CD14-positive monocyte (primary cell): ENCODE measurements at regions not wholly inside any gene's neighbourhood (a gene's known extent, or its start where the extent isn't known, plus 50 kb on each side); places are given as distances from the start of the nearest gene placed in this dataset.

ENCODE experiments used
- DNase-seq, 3 donors: peaks; one replicate each; pipeline ENCODE4 v3.0.0-alpha.2; 2011 to 2022
- H2AFZ ChIP-seq: 2 replicates; pipeline ENCODE4 v1.6.0; 2012; ENCODE audit warnings: mild to moderate bottlenecking, low read depth, low read length, inconsistent platforms; ENCODE audit not compliant: insufficient read depth, poor library complexity, severe bottlenecking
- H3K27ac ChIP-seq, 2 donors: 1 replicate in 1 of 2; 2 replicates in 1 of 2; pipeline ENCODE4 v1.5.1; 2012 to 2013; ENCODE audit warnings: low read length in 2 of 2, control low read depth in 1 of 2, inconsistent platforms in 1 of 2, low read depth in 1 of 2, mild to moderate bottlenecking in 1 of 2
- H3K27me3 ChIP-seq, 2 donors: one replicate each; pipeline versions ENCODE4 v1.6.0 to v1.6.1; 2011 to 2013; ENCODE audit warnings: low read length in 2 of 2; ENCODE audit not compliant: control insufficient read depth in 2 of 2, insufficient read depth in 2 of 2
- H3K36me3 ChIP-seq, 2 donors: replicated peaks in 1 of 2; 1 replicate in 1 of 2; 2 replicates in 1 of 2; pipeline versions ENCODE4 v1.5.1 to v1.6.1; 2012 to 2013; ENCODE audit warnings: low read length in 2 of 2, control low read depth in 1 of 2, inconsistent platforms in 1 of 2, mild to moderate bottlenecking in 1 of 2; ENCODE audit not compliant: insufficient read depth in 2 of 2, control insufficient read depth in 1 of 2
- H3K4me1 ChIP-seq, 2 donors: 1 replicate in 1 of 2; 2 replicates in 1 of 2; pipeline versions ENCODE4 v1.5.1 to v1.6.1; 2012 to 2013; ENCODE audit warnings: low read length in 2 of 2, control low read depth in 1 of 2, inconsistent platforms in 1 of 2, mild to moderate bottlenecking in 1 of 2, moderate library complexity in 1 of 2; ENCODE audit not compliant: insufficient read depth in 2 of 2, control insufficient read depth in 1 of 2
- H3K4me2 ChIP-seq: replicated peaks from 2 replicates; pipeline ENCODE3; 2012; ENCODE audit warnings: low read length, moderate library complexity, mild to moderate bottlenecking; ENCODE audit not compliant: poor library complexity, severe bottlenecking; ENCODE audit errors: extremely low read depth
- H3K4me3 ChIP-seq, 3 experiments: fragments of 200-600 bp in 1 of 3; sonication (generic) in 1 of 3; replicated peaks in 1 of 3; 1 replicate in 2 of 3; 2 replicates in 1 of 3; pipeline ENCODE4 v1.5.1; 2011 to 2013; ENCODE audit warnings: low read length in 3 of 3, mild to moderate bottlenecking in 3 of 3, control low read depth in 2 of 3, low read depth in 2 of 3, inconsistent platforms in 1 of 3, moderate library complexity in 1 of 3
- H3K79me2 ChIP-seq: 2 replicates; pipeline ENCODE4 v1.6.0; 2012; ENCODE audit warnings: mild to moderate bottlenecking, control low read depth, inconsistent platforms, low read length, moderate library complexity; ENCODE audit not compliant: insufficient read depth
- H3K9ac ChIP-seq: 2 replicates; pipeline ENCODE4 v1.6.0; 2017; ENCODE audit warnings: low read length, mild to moderate bottlenecking; ENCODE audit not compliant: insufficient read depth, poor library complexity, severe bottlenecking
- H3K9me3 ChIP-seq, 2 donors: replicated peaks in 1 of 2; 1 replicate in 1 of 2; 2 replicates in 1 of 2; pipeline versions ENCODE4 v1.5.1 to v1.6.1; 2012 to 2013; ENCODE audit warnings: low read length in 2 of 2, control low read depth in 1 of 2; ENCODE audit not compliant: control insufficient read depth in 1 of 2, insufficient read depth in 1 of 2
- H4K20me1 ChIP-seq: 2 replicates; pipeline ENCODE4 v1.6.0; 2012; ENCODE audit warnings: mild to moderate bottlenecking, low read length, control low read depth, moderate library complexity; ENCODE audit not compliant: insufficient read depth
- H3K27ac Mint-ChIP-seq, 7 donors: one replicate each; pipeline ENCODE4 v1.8.0; 2020; ENCODE audit warnings: mild to moderate bottlenecking in 7 of 7, mixed read lengths in 7 of 7, moderate library complexity in 6 of 7, inconsistent platforms in 2 of 7
- H3K27me3 Mint-ChIP-seq, 3 donors: one replicate each; pipeline ENCODE4 v1.8.0; 2021 to 2022; ENCODE audit warnings: low read depth in 3 of 3, mild to moderate bottlenecking in 3 of 3, mixed read lengths in 3 of 3, moderate library complexity in 3 of 3, inconsistent platforms in 1 of 3
- H3K36me3 Mint-ChIP-seq, 2 donors: one replicate each; pipeline ENCODE4 v1.8.0; 2020; ENCODE audit warnings: mixed read lengths in 2 of 2, inconsistent platforms in 1 of 2, mild to moderate bottlenecking in 1 of 2
- H3K4me1 Mint-ChIP-seq: one replicate; pipeline ENCODE4 v1.8.0; 2020; ENCODE audit warnings: mild to moderate bottlenecking, mixed read lengths
- H3K4me3 Mint-ChIP-seq, 2 donors: one replicate each; pipeline ENCODE4 v1.8.0; 2020; ENCODE audit warnings: mild to moderate bottlenecking in 2 of 2, mixed read lengths in 2 of 2, moderate library complexity in 1 of 2
- H3K9me3 Mint-ChIP-seq, 7 donors: one replicate each; pipeline ENCODE4 v1.8.0; 2020 to 2022; ENCODE audit warnings: mixed read lengths in 7 of 7, mild to moderate bottlenecking in 6 of 7, moderate library complexity in 6 of 7, inconsistent platforms in 2 of 7
- WGBS: methylation state at CpG from one replicate; pipeline ENCODE4 v1.1.5; 2013; ENCODE audit warnings: missing lambda C conversion rate; ENCODE audit not compliant: insufficient coverage; 5-methylcytosine and 5-hydroxymethylcytosine counted together
- intact Hi-C, 2 donors: fragments of 100-400 bp; cut with micrococcal nuclease; formaldehyde crosslinking; loops; one replicate each; pipeline versions ENCODE4 v1.15.0 to v1.15.1; 2023
- TF ChIP-seq, protein P1 (sequence below): fragments of 200-600 bp; IDR thresholded peaks from one replicate; pipeline ENCODE4 v1.8.0; 2022; ENCODE audit warnings: antibody characterized with exemption, mild to moderate bottlenecking

GRCh38 chr6:40162074-40162473 is 227.8 kb upstream of the MOCS1 start:
- no peak for DNase-seq
- Mint-ChIP-seq H3K9me3 (peaks cover 0 to 13% (median 5%) of the 10 kb centered on the region in 7 donors), H3K4me3 (no peak overlapping the region), H3K27me3 (peaks cover 3 to 7% (median 3%) of the 10 kb centered on the region in 3 donors), H3K27ac (no peak overlapping the region), H3K4me1 (no peaks in the 10 kb centered on the region), H3K36me3 (no peaks in the 10 kb centered on the region)
- Histone ChIP-seq H3K4me3 (no peak overlapping the region), H3K9me3 (peaks cover 13 to 14% of the 10 kb centered on the region in 2 donors), H3K27me3 (no peaks in the 10 kb centered on the region), H3K79me2 (no peaks in the 10 kb centered on the region), H3K36me3 (no peaks in the 10 kb centered on the region), H4K20me1 (no peaks in the 10 kb centered on the region), H3K4me1 (no peaks in the 10 kb centered on the region), H3K27ac (no peak overlapping the region), H3K9ac (no peak overlapping the region), H3K4me2 (no peak overlapping the region), H2AFZ (no peak overlapping the region)
- TF ChIP-seq, protein P1, sequence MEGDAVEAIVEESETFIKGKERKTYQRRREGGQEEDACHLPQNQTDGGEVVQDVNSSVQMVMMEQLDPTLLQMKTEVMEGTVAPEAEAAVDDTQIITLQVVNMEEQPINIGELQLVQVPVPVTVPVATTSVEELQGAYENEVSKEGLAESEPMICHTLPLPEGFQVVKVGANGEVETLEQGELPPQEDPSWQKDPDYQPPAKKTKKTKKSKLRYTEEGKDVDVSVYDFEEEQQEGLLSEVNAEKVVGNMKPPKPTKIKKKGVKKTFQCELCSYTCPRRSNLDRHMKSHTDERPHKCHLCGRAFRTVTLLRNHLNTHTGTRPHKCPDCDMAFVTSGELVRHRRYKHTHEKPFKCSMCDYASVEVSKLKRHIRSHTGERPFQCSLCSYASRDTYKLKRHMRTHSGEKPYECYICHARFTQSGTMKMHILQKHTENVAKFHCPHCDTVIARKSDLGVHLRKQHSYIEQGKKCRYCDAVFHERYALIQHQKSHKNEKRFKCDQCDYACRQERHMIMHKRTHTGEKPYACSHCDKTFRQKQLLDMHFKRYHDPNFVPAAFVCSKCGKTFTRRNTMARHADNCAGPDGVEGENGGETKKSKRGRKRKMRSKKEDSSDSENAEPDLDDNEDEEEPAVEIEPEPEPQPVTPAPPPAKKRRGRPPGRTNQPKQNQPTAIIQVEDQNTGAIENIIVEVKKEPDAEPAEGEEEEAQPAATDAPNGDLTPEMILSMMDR: no peak
- intact Hi-C loops: no loop called here
- 90% methylated on average over 4 of the region's 5 CpGs for WGBS

- H3K27me3 ChIP-seq: no peaks in the 10 kb centered on the region
- peaks cover 3 to 5% (median 3%) of the 10 kb centered on the region in 3 donors for H3K27me3 Mint-ChIP-seq
- TF ChIP-seq, protein P1: no peak
- H3K27ac Mint-ChIP-seq: no peak overlapping the region
- no peak for DNase-seq
- no peak overlapping the region for H3K4me3 Mint-ChIP-seq
- H3K9me3 Mint-ChIP-seq: peaks cover 0 to 13% (median 8%) of the 10 kb centered on the region in 7 donors
- H3K9me3 ChIP-seq: peaks cover 13 to 21% of the 10 kb centered on the region in 2 donors
- H3K27ac ChIP-seq: no peak overlapping the region
- WGBS: 67% methylated on average over 1 of the region's 3 CpGs
- no peak overlapping the region for H3K4me2 ChIP-seq
- no peaks in the 10 kb centered on the region for H3K36me3 ChIP-seq
- H3K4me3 ChIP-seq: no peak overlapping the region
- H3K4me1 ChIP-seq: no peaks in the 10 kb centered on the region
- no peaks in the 10 kb centered on the region for H4K20me1 ChIP-seq
- H3K9ac ChIP-seq: no peak overlapping the region
- no peaks in the 10 kb centered on the region for H3K4me1 Mint-ChIP-seq
- intact Hi-C loops: no loop called here
- no peak overlapping the region for H2AFZ ChIP-seq
- H3K79me2 ChIP-seq: no peaks in the 10 kb centered on the region
- no peaks in the 10 kb centered on the region for H3K36me3 Mint-ChIP-seq
Observed at GRCh38 chr6:40160826-40161225, 226.6 kb upstream of the MOCS1 start.
